ENCODE measurements at regions not wholly inside any gene's neighbourhood (a gene's known extent, or its start where the extent isn't known, plus 50 kb on each side); places are given as distances from the start of the nearest gene placed in this dataset.

DNA sequence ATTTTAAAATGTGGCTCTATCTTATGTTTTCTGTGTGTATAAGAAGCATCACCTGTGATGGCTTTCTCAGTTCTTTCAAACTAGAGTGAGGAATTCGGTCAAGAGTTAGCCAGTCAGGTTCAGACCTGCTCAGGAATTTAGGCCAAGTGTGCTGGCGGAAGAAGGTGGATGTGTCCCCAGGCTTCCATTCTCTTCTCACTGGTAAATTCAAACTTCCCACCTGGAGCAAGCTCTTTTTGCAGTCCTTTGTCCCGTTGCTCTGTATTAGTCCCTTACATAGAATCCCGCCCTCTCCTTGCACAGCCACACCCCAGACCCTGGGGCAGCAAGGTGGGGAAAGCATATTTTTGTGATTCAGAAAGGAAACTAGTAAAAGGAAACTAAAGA is 124.7 kb upstream of the PWP1 start:
- H3K4me2 ChIP-seq (ENCODE audit: insufficient read depth, low read length): no peak overlapping the region
- no peaks in the 10 kb centered on the region for H3K79me2 ChIP-seq (ENCODE audit: insufficient read depth, low read length)
- TF ChIP-seq, protein P1, sequence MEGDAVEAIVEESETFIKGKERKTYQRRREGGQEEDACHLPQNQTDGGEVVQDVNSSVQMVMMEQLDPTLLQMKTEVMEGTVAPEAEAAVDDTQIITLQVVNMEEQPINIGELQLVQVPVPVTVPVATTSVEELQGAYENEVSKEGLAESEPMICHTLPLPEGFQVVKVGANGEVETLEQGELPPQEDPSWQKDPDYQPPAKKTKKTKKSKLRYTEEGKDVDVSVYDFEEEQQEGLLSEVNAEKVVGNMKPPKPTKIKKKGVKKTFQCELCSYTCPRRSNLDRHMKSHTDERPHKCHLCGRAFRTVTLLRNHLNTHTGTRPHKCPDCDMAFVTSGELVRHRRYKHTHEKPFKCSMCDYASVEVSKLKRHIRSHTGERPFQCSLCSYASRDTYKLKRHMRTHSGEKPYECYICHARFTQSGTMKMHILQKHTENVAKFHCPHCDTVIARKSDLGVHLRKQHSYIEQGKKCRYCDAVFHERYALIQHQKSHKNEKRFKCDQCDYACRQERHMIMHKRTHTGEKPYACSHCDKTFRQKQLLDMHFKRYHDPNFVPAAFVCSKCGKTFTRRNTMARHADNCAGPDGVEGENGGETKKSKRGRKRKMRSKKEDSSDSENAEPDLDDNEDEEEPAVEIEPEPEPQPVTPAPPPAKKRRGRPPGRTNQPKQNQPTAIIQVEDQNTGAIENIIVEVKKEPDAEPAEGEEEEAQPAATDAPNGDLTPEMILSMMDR (IDR thresholded peaks at IDR 0.05; ENCODE audit: extremely low read depth, low read depth, low read length): no peak

DNA sequence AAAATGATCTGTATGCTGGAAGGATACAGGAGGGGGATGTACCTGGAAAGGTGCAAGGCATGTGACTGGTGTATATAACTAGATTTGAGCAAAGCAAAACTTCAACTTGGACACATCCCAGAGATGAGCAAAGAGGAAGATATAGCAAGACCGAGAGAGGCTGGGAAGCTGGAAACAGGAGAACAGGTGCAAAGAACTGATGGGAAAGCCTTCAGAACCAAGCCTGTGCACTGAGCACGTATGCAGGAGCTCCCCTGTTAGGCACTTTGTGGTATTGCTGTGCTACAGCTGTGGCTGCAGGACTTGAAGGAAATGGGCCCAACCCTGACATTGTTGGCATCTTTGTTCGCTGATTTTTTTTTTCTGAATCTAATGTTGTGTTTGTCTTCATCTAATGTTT is 120.7 kb upstream of the PWP1 start:
- TF ChIP-seq, protein P1 (IDR thresholded peaks at IDR 0.05; ENCODE audit: extremely low read depth, low read depth, low read length): peak; percentile 54
- no peak for DNase-seq (ENCODE audit: insufficient read length, low spot score, missing footprints)
- no peak overlapping the region for H3K27ac ChIP-seq (ENCODE audit: low read depth, low read length)

More for the DNA sequence above, 124.7 kb upstream of the PWP1 start:
- Histone ChIP-seq H3K4me1 (ENCODE audit: insufficient read depth, low read length) (no peaks in the 10 kb centered on the region), H2AFZ (ENCODE audit: low read length) (no peak overlapping the region), H3K9me3 (ENCODE audit: low read depth, low read length) (no peaks in the 10 kb centered on the region), H3K4me3 (ENCODE audit: insufficient read depth, low read length) (no peak overlapping the region), H3K27ac (ENCODE audit: low read depth, low read length) (no peak overlapping the region), H3K36me3 (ENCODE audit: insufficient read depth, low read length) (no peaks in the 10 kb centered on the region), H3K27me3 (ENCODE audit: insufficient read depth, low read length) (peaks cover 6% of the 10 kb centered on the region), H4K20me1 (ENCODE audit: insufficient read depth, low read length) (no peaks in the 10 kb centered on the region)
- no peak for DNase-seq (ENCODE audit: insufficient read length, low spot score, missing footprints)

GRCh38 chr12:107565551-107565950 is 120.0 kb upstream of the PWP1 start:
- TF ChIP-seq, protein P1 (IDR thresholded peaks at IDR 0.05; ENCODE audit: extremely low read depth, low read depth, low read length): no peak
- H3K27ac ChIP-seq (ENCODE audit: low read depth, low read length): no peak overlapping the region
- H2AFZ ChIP-seq (ENCODE audit: low read length): no peak overlapping the region
- no peaks in the 10 kb centered on the region for H3K36me3 ChIP-seq (ENCODE audit: insufficient read depth, low read length)
- H3K4me1 ChIP-seq (ENCODE audit: insufficient read depth, low read length): peaks cover under 1% of the 10 kb centered on the region
- H3K9me3 ChIP-seq (ENCODE audit: low read depth, low read length): no peaks in the 10 kb centered on the region
- no peak overlapping the region for H3K4me2 ChIP-seq (ENCODE audit: insufficient read depth, low read length)
- no peak overlapping the region for H3K4me3 ChIP-seq (ENCODE audit: insufficient read depth, low read length)
- H3K27me3 ChIP-seq (ENCODE audit: insufficient read depth, low read length): peaks cover 6% of the 10 kb centered on the region
- H4K20me1 ChIP-seq (ENCODE audit: insufficient read depth, low read length): no peaks in the 10 kb centered on the region
- DNase-seq (ENCODE audit: insufficient read length, low spot score, missing footprints): no peak
- no peaks in the 10 kb centered on the region for H3K79me2 ChIP-seq (ENCODE audit: insufficient read depth, low read length)

More for the DNA sequence above, 120.7 kb upstream of the PWP1 start:
- H3K36me3 ChIP-seq (ENCODE audit: insufficient read depth, low read length): no peaks in the 10 kb centered on the region
- no peaks in the 10 kb centered on the region for H3K9me3 ChIP-seq (ENCODE audit: low read depth, low read length)
- H3K4me1 ChIP-seq (ENCODE audit: insufficient read depth, low read length): no peaks in the 10 kb centered on the region
- H3K4me3 ChIP-seq (ENCODE audit: insufficient read depth, low read length): no peak overlapping the region
- H3K27me3 ChIP-seq (ENCODE audit: insufficient read depth, low read length): peaks cover 6% of the 10 kb centered on the region
- no peak overlapping the region for H2AFZ ChIP-seq (ENCODE audit: low read length)
- H4K20me1 ChIP-seq (ENCODE audit: insufficient read depth, low read length): no peaks in the 10 kb centered on the region
- H3K4me2 ChIP-seq (ENCODE audit: insufficient read depth, low read length): no peak overlapping the region
- no peaks in the 10 kb centered on the region for H3K79me2 ChIP-seq (ENCODE audit: insufficient read depth, low read length)

DNA sequence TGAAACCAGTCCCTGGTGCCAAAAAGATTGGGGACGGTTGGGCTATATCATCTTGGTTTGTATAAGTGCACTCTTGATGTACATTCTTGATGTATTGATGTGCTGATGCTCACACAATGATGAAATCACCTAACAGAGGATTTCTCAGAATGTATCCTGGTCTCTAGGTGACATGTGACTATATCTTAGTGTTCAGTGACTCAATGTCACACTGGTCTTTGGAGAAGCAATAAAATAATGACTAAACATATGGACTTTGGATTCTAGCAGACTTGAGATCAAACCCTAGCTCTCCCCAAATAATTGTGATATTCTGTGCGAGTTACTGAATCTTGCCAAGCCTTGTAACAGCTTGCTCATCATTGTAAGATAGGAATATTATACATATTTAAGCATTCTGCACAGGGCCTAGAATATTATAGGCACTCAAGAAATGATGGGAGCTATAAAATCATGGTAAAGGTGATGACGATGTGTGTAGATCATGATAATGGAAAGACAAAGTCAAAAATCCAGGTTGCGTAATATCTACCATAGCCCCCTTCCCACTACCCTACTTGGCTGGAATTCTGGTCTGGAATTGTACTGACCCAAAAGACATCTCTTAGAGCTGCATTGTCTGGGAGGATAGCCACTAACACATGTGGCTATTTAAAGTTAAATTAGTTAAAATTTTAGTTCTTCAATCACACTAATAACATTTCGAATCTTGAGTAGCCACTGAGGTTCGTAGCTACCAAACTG is 117.6 kb upstream of the PWP1 start:
- no peak overlapping the region for H3K27ac ChIP-seq (ENCODE audit: low read depth, low read length)

More for the DNA sequence above, 117.6 kb upstream of the PWP1 start:
- Histone ChIP-seq H3K4me2 (ENCODE audit: insufficient read depth, low read length) (no peak overlapping the region), H3K4me1 (ENCODE audit: insufficient read depth, low read length) (peaks cover 3% of the 10 kb centered on the region), H3K9me3 (ENCODE audit: low read depth, low read length) (no peaks in the 10 kb centered on the region), H3K27me3 (ENCODE audit: insufficient read depth, low read length) (no peaks in the 10 kb centered on the region), H4K20me1 (ENCODE audit: insufficient read depth, low read length) (no peaks in the 10 kb centered on the region), H3K4me3 (ENCODE audit: insufficient read depth, low read length) (no peak overlapping the region), H3K79me2 (ENCODE audit: insufficient read depth, low read length) (no peaks in the 10 kb centered on the region), H2AFZ (ENCODE audit: low read length) (no peak overlapping the region), H3K36me3 (ENCODE audit: insufficient read depth, low read length) (no peaks in the 10 kb centered on the region)
- TF ChIP-seq, protein P1 (IDR thresholded peaks at IDR 0.05; ENCODE audit: extremely low read depth, low read depth, low read length): no peak
- no peak for DNase-seq (ENCODE audit: insufficient read length, low spot score, missing footprints)
